WERI-Rb-1 (cell line): ENCODE measurements at regions not wholly inside any gene's neighbourhood (a gene's known extent, or its start where the extent isn't known, plus 50 kb on each side); places are given as distances from the start of the nearest gene placed in this dataset.

Source experiments
- DNase-seq: peaks from one replicate; pipeline ENCODE4 v3.0.0-alpha.2; 2020
- H3K27ac ChIP-seq: fragments of 250-450 bp; sonication (Bioruptor Pico); 2 replicates; pipeline ENCODE4 v1.5.1; 2020; ENCODE audit warnings: mild to moderate bottlenecking, moderate library complexity
- H3K27me3 ChIP-seq: fragments of 250-450 bp; sonication (Bioruptor Pico); 2 replicates; pipeline ENCODE4 v1.5.1; 2021; ENCODE audit warnings: mild to moderate bottlenecking, low read depth, moderate library complexity; ENCODE audit not compliant: insufficient read depth, severe bottlenecking
- H3K36me3 ChIP-seq: fragments of 250-450 bp; sonication (Bioruptor Pico); 2 replicates; pipeline ENCODE4 v1.5.1; 2020; ENCODE audit warnings: mild to moderate bottlenecking, moderate library complexity
- H3K4me3 ChIP-seq: 2 replicates; pipeline ENCODE4 v1.5.1; 2011; ENCODE audit warnings: low read depth, mild to moderate bottlenecking, control low read depth, low read length
- H3K9me3 ChIP-seq: fragments of 250-450 bp; sonication (Bioruptor Pico); 2 replicates; pipeline ENCODE4 v1.5.1; 2021; ENCODE audit warnings: mild to moderate bottlenecking, moderate library complexity; ENCODE audit not compliant: severe bottlenecking
- CTCF ChIP-seq: IDR thresholded peaks from 2 replicates; pipeline ENCODE4 v1.5.1; 2011; ENCODE audit warnings: low read depth, mild to moderate bottlenecking, control low read depth, inconsistent platforms, low read length

GRCh38 chr2:181326661-181327060 is 130.5 kb upstream of the ITGA4 start:
- 0 out of 2 replicates have a peak, but pooled peaks have one; percentile 5 for TF ChIP-seq CTCF
- H3K27ac ChIP-seq, result no peak overlapping the region
- DNase-seq, result no peak
- H3K36me3 ChIP-seq, result no peaks in the 10 kb centered on the region
- H3K4me3 ChIP-seq, result no peak overlapping the region
- peaks cover 4% of the 10 kb centered on the region for H3K9me3 ChIP-seq
- H3K27me3 ChIP-seq, result no peaks in the 10 kb centered on the region

- Histone ChIP-seq H3K4me3 (no peak overlapping the region), H3K27ac (no peak overlapping the region), H3K36me3 (no peaks in the 10 kb centered on the region), H3K9me3 (peaks cover 4% of the 10 kb centered on the region), H3K27me3 (no peaks in the 10 kb centered on the region)
- no peak for TF ChIP-seq CTCF
- no peak for DNase-seq
Observed at GRCh38 chr2:181330286-181330685, 126.9 kb upstream of the ITGA4 start.

- Histone ChIP-seq H3K27me3 (no peaks in the 10 kb centered on the region), H3K4me3 (no peak overlapping the region), H3K27ac (no peak overlapping the region), H3K36me3 (no peaks in the 10 kb centered on the region), H3K9me3 (peaks cover 4% of the 10 kb centered on the region)
- DNase-seq, result no peak
- no peak for TF ChIP-seq CTCF
Observed at GRCh38 chr2:181332044-181332605, 125.1 kb upstream of the ITGA4 start.

GRCh38 chr2:181334158-181334826 is 122.9 kb upstream of the ITGA4 start:
- Histone ChIP-seq H3K27ac (no peak overlapping the region), H3K27me3 (no peaks in the 10 kb centered on the region), H3K9me3 (peaks cover 4% of the 10 kb centered on the region), H3K36me3 (no peaks in the 10 kb centered on the region), H3K4me3 (no peak overlapping the region)
- TF ChIP-seq CTCF, result no peak
- no peak for DNase-seq

- DNase-seq, result no peak
- no peak for TF ChIP-seq CTCF
Observed at GRCh38 chr2:181340891-181341290, 116.3 kb upstream of the ITGA4 start.

More at GRCh38 chr2:181340891-181341290, 116.3 kb upstream of the ITGA4 start:
- no peak overlapping the region for H3K27ac ChIP-seq
- H3K4me3 ChIP-seq, result no peak overlapping the region
- H3K9me3 ChIP-seq, result no peaks in the 10 kb centered on the region
- no peaks in the 10 kb centered on the region for H3K36me3 ChIP-seq
- H3K27me3 ChIP-seq, result no peaks in the 10 kb centered on the region
